Stimulated activated naive B cell treated with anti-CD40 and anti-IgM and Interleukin-4, amounts not matched to agents 10 μg/mL and 1 μg/mL and 100 μg/mL, for 72 hours (primary cell): ENCODE measurements at regions not wholly inside any gene's neighbourhood (a gene's known extent, or its start where the extent isn't known, plus 50 kb on each side); places are given as distances from the start of the nearest gene placed in this dataset.
A peak's percentile ranks its signal among the peaks of the same experiment; 100 is the strongest.
"Not testable (repeated sequence)": the region's sequence is repeated elsewhere in the genome, so short reads cannot be mapped to it uniquely, and the experiment has no call there.

Experiments used
- ATAC-seq, 2 donors: fragments of 150-1000 bp; cut with Tn5 transposase; replicated peaks; 2 replicates each; pipeline ENCODE4 v1.10.0; 2021; ENCODE audit warnings: moderate library complexity in 1 of 2
- DNase-seq: peaks from one replicate; pipeline ENCODE4 v3.0.0; 2021
- H3K27ac Mint-ChIP-seq: one replicate; pipeline ENCODE4 v1.8.0; 2022; ENCODE audit warnings: mild to moderate bottlenecking, mixed read lengths
- H3K27me3 Mint-ChIP-seq, 2 donors: one replicate each; pipeline ENCODE4 v1.8.0; 2022; ENCODE audit warnings: mixed read lengths in 2 of 2
- H3K36me3 Mint-ChIP-seq, 2 donors: one replicate each; pipeline ENCODE4 v1.8.0; 2022; ENCODE audit warnings: mixed read lengths in 2 of 2, mild to moderate bottlenecking in 1 of 2
- H3K4me1 Mint-ChIP-seq, 2 donors: one replicate each; pipeline ENCODE4 v1.8.0; 2022; ENCODE audit warnings: mixed read lengths in 2 of 2, mild to moderate bottlenecking in 1 of 2
- H3K4me3 Mint-ChIP-seq, 2 donors: one replicate each; pipeline ENCODE4 v1.8.0; 2022; ENCODE audit warnings: mild to moderate bottlenecking in 2 of 2, mixed read lengths in 2 of 2, moderate library complexity in 1 of 2
- H3K9me3 Mint-ChIP-seq, 2 donors: one replicate each; pipeline ENCODE4 v1.8.0; 2022; ENCODE audit warnings: mixed read lengths in 2 of 2, mild to moderate bottlenecking in 1 of 2

DNA sequence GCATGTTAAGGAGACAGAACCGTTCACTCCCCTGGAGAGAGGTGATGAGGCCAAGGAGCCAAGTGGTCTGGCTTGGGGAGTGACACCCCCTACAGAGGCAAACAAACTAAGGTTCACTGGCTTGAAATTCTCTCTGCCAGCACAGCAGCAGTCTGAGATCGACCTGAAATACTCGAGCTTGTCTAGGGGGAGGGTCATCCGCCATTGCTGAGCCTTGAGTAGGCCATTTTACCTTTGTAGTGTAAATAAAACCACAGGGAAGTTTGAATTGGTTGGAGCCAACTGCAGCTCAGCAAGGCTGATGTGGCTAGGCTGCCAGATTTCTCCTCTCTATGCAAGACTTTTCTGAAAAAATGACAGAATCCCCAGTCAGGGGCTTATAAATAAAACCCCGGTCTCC, 52.9 kb downstream of the CDY2B start:
- H3K9me3 Mint-ChIP-seq, H3K36me3 Mint-ChIP-seq, ATAC-seq, H3K27ac Mint-ChIP-seq, H3K27me3 Mint-ChIP-seq, H3K4me3 Mint-ChIP-seq, DNase-seq, H3K4me1 Mint-ChIP-seq: not testable (repeated sequence)

DNA sequence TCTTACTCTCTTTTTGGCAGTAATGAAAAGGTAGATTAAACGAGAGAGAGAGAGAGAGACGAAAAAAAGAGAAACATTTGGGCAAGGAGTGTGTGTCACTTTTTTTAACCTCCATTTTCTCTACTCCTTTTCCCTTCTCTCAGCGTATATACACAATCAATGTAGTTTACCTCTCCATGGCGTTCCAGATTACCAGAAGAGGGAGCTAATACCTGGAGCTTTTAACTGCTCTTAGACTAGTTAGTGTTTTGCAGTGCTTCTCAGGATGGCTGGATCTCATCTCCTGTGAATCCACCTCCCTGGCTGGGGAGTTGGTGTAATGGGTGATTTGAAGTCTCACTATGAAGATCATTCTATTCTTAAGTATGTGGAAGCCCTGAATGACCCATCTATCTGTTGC, 60.3 kb downstream of the CDY2B start:
- not testable (repeated sequence) for H3K4me3 Mint-ChIP-seq, DNase-seq, H3K4me1 Mint-ChIP-seq, H3K36me3 Mint-ChIP-seq, H3K27ac Mint-ChIP-seq, ATAC-seq, H3K9me3 Mint-ChIP-seq, H3K27me3 Mint-ChIP-seq

- DNase-seq, H3K4me1 Mint-ChIP-seq, H3K4me3 Mint-ChIP-seq, ATAC-seq, H3K27ac Mint-ChIP-seq, H3K36me3 Mint-ChIP-seq, H3K9me3 Mint-ChIP-seq, H3K27me3 Mint-ChIP-seq: not testable (repeated sequence)
Observed at GRCh38 chrY:17819025-17819646, 60.9 kb downstream of the CDY2B start.

GRCh38 chrY:17817076-17818068, 62.6 kb downstream of the CDY2B start:
- not testable (repeated sequence) for H3K4me1 Mint-ChIP-seq, DNase-seq, H3K36me3 Mint-ChIP-seq, ATAC-seq, H3K27ac Mint-ChIP-seq, H3K4me3 Mint-ChIP-seq, H3K9me3 Mint-ChIP-seq, H3K27me3 Mint-ChIP-seq

GRCh38 chrY:17812664-17813063, 67.4 kb downstream of the CDY2B start:
- H3K9me3 Mint-ChIP-seq, H3K4me1 Mint-ChIP-seq: not testable (repeated sequence)

DNA sequence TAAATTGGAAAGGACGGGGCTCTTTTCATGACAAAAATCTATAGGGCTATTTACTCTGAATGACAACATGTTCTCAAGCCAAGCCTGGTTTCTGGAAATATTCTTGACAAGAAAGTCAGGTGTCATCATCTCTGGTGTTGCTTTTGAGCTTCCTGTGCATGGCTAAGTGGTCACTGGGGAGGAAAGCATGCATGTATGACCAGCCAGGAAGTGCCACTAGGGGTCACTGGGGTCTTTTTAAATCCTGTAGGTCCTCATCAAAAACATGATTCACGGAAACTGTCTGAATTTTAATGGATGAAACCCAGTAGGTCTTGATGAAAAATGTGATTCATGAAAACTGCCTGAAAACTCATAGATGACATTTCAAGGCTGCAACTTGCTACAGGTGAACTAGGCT, 80.1 kb downstream of the CDY2B start:
- DNase-seq, H3K4me3 Mint-ChIP-seq, H3K27me3 Mint-ChIP-seq, H3K27ac Mint-ChIP-seq, ATAC-seq, H3K9me3 Mint-ChIP-seq, H3K4me1 Mint-ChIP-seq, H3K36me3 Mint-ChIP-seq: not testable (repeated sequence)

More at GRCh38 chrY:17812664-17813063, 67.4 kb downstream of the CDY2B start:
- not testable (repeated sequence) for ATAC-seq, H3K27ac Mint-ChIP-seq, H3K27me3 Mint-ChIP-seq, H3K4me3 Mint-ChIP-seq, DNase-seq, H3K36me3 Mint-ChIP-seq

- not testable (repeated sequence) for H3K9me3 Mint-ChIP-seq, DNase-seq, H3K36me3 Mint-ChIP-seq, H3K4me3 Mint-ChIP-seq, H3K27ac Mint-ChIP-seq, ATAC-seq, H3K27me3 Mint-ChIP-seq, H3K4me1 Mint-ChIP-seq
Observed at GRCh38 chrY:17787214-17787613, 92.8 kb downstream of the CDY2B start.

DNA sequence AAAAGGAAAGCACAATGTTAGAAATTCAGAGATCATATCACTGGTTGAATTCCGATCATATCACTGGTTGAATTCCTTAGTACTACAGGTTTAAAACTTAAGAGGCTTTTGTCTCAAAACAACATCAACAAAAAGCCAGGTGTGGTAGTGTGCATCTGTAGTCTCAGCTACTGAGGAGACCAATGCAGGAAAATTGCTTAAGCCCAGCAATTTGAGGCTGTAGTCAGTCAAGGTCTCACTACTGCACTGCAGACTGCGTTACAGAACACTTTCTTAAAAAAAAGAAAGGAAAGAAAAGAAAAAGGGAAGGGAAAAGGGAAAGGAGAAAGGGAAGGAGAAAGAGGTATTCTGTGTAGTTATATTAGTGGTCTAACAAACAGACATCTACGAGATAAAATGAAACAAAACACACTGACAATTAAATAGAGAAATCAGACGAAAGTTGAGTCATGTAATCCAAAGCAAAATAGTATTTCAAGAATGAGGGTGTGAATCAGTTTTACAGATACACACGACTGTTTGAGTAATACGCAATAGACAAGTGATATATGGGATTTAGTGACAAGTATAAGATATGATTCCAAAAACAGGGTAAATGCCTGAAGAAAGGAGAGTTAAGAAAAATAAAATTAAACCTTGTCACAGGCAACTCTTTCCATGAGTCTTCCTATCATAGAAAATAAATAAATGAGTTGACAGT, 113.9 kb downstream of the CDY2B start:
- not testable (repeated sequence) for ATAC-seq, H3K27me3 Mint-ChIP-seq, DNase-seq, H3K36me3 Mint-ChIP-seq, H3K27ac Mint-ChIP-seq, H3K9me3 Mint-ChIP-seq, H3K4me3 Mint-ChIP-seq, H3K4me1 Mint-ChIP-seq

DNA sequence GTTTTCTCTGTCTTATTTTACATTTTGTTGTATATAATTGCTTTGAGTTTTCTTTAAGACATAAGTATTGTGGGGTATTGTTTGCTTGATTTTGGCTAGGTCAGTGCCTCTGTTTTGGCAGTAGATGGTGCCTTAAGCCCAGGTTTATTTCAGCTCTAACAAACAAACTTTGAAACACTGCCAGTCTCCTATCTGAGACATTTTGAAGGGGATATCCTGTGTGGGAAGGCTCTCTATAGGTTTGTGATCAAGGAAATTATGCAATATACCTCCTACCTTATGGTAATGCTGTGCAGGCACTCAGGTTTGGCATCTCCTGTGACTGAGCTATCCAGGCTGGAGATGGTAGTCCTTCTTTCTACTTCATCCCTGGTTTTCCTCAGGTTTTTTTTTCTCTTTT, 120.8 kb downstream of the CDY2B start:
- H3K27ac Mint-ChIP-seq, H3K4me1 Mint-ChIP-seq, H3K27me3 Mint-ChIP-seq, H3K4me3 Mint-ChIP-seq, H3K36me3 Mint-ChIP-seq, DNase-seq, ATAC-seq, H3K9me3 Mint-ChIP-seq: not testable (repeated sequence)

DNA sequence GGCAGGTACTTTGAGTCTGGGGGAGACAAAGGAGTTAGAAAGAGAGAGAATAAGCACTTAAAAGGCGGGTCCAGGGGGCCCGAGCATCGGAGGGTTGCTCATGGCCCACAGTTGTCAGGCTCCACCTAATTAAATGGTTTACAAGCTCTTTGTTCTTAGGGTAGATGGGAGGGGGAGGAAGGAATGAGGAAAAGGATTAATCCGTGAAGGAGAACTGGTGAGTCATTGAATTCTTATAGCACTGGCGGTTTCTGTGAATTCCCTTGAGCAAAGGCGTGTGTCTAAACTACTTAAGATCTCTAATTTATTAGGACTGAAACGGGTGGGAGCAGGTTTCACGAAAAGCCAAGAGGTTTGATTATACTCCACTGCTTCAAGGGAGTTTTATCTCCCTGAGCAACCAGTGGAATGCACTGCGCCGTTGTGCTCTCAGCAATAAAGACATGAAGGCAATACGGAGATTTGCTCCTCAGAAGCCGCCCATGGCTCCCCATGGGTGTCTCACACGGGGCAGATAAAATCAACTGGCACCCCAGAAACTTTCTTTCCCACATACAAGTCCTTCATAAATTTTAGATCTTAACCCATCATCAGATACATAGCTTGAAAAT, 127.0 kb downstream of the CDY2B start:
- not testable (repeated sequence) for H3K27me3 Mint-ChIP-seq, ATAC-seq, H3K4me1 Mint-ChIP-seq, H3K27ac Mint-ChIP-seq, DNase-seq, H3K36me3 Mint-ChIP-seq, H3K4me3 Mint-ChIP-seq, H3K9me3 Mint-ChIP-seq

GRCh38 chrY:17739852-17740251, 140.2 kb downstream of the CDY2B start:
- H3K36me3 Mint-ChIP-seq, H3K4me3 Mint-ChIP-seq, H3K27me3 Mint-ChIP-seq, H3K9me3 Mint-ChIP-seq, ATAC-seq, DNase-seq, H3K4me1 Mint-ChIP-seq, H3K27ac Mint-ChIP-seq: not testable (repeated sequence)

DNA sequence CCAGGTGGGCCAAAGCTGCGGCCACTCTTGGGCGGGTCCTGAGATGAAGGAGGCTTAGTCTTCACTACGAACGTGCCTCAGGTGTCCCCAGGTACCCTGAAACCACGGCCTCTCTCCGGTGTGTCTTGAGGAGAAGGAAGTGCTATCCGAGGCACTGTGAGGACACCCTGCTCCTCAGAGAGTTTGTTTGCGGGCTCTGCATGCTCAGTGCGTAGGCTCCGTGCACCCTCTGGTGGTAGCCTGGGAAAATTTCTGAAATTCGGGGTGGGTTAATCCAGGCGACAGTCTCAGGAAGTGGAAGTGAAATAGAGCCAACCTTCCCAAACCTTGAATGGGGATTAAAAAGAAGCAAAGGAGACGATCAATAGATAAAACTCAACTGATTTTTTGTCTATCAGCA, 150.5 kb downstream of the CDY2B start:
- not testable (repeated sequence) for DNase-seq, H3K27me3 Mint-ChIP-seq, H3K27ac Mint-ChIP-seq, H3K9me3 Mint-ChIP-seq, H3K4me1 Mint-ChIP-seq, H3K4me3 Mint-ChIP-seq, H3K36me3 Mint-ChIP-seq
- ATAC-seq = peak in 1 of 2 donors; percentile 59

DNA sequence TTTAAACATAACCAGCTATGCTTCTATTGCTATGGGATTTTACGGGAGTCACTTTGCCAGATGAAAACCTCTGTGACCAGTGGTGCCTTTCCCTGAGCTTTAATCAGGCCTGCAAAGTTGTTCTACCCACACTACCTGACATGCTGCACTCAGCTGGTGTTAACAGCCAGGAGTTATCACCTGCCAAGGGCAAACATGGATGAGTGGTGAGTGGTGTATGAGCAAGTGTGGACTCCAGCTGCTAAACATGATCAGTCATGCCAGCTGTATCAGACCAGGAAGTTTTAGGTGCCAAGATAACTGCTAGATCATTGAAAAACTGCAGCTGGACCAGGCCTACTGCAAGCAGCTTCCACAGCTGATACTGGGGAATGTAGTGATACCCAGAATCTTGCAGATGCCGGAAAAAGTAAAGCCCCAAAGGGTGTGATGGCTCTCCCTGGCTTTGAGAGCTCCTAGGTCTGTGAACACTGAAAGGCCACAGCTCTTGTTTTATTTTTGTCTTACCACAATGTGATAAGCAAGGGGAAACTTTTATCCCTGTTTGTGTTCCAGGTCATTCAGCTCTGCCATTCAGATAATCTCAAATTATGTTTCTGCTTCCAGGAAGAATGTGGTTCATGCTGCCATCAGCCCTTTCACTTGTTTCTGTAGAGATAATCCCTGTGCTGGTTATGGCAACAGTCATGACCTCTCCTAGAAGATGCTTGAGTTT, 163.5 kb downstream of the CDY2B start:
- H3K36me3 Mint-ChIP-seq, H3K4me1 Mint-ChIP-seq, H3K27me3 Mint-ChIP-seq, H3K4me3 Mint-ChIP-seq, ATAC-seq, H3K9me3 Mint-ChIP-seq, H3K27ac Mint-ChIP-seq, DNase-seq: not testable (repeated sequence)

- not testable (repeated sequence) for H3K27me3 Mint-ChIP-seq, H3K36me3 Mint-ChIP-seq, H3K4me3 Mint-ChIP-seq, H3K27ac Mint-ChIP-seq, DNase-seq, H3K9me3 Mint-ChIP-seq, H3K4me1 Mint-ChIP-seq, ATAC-seq
Observed at GRCh38 chrY:17668037-17668436, 212.0 kb downstream of the CDY2B start.
